Chondrocyte (in vitro differentiated cells): ENCODE measurements at regions not wholly inside any gene's neighbourhood (a gene's known extent, or its start where the extent isn't known, plus 50 kb on each side); places are given as distances from the start of the nearest gene placed in this dataset.

Source experiments
- DNase-seq: peaks from one replicate; pipeline ENCODE4 v3.0.0; 2021; ENCODE audit warnings: mixed read lengths, low spot score
- H3K27ac Mint-ChIP-seq: one replicate; pipeline ENCODE4 v1.8.0; 2021; ENCODE audit warnings: mild to moderate bottlenecking, moderate library complexity, mixed read lengths; ENCODE audit not compliant: unreplicated experiment
- H3K27me3 Mint-ChIP-seq: 2 replicates; pipeline ENCODE4 v1.8.0; 2021; ENCODE audit warnings: low read depth, mixed read lengths
- H3K36me3 Mint-ChIP-seq: 2 replicates; pipeline ENCODE4 v1.8.0; 2021; ENCODE audit warnings: low read depth, mixed read lengths
- H3K4me1 Mint-ChIP-seq: 2 replicates; pipeline ENCODE4 v1.8.0; 2021; ENCODE audit warnings: low read depth, mild to moderate bottlenecking, mixed read lengths
- H3K4me3 Mint-ChIP-seq: one replicate; pipeline ENCODE4 v1.8.0; 2021; ENCODE audit warnings: mild to moderate bottlenecking, moderate library complexity, mixed read lengths; ENCODE audit not compliant: unreplicated experiment
- H3K9me3 Mint-ChIP-seq: 2 replicates; pipeline ENCODE4 v1.8.0; 2021; ENCODE audit warnings: low read depth, mixed read lengths
- CTCF ChIP-seq: fragments of 200-600 bp; sonication (generic); IDR thresholded peaks from 2 replicates; pipeline ENCODE4 v1.5.0; 2021; ENCODE audit warnings: antibody characterized with exemption, mild to moderate bottlenecking, moderate library complexity

DNA sequence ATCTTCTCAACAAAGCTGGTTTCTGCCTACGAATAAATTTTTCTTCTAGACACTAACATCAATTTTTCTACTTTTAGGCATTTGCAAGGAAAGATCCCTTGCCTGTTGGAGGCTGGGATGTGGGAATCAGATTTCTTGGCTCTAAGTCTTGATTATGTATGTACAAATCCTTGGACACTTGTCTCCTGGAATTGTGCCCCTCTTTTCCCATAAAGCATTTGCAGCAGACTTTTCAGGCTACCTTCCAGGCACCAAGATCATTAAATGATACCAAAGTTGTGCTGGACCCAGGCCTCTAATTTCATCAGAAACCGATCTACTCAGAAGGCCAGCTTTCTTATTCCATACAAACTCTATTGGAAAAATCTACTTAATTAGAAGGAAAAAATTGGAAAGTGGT lies 339.5 kb upstream of the DIPK2B start:
- Mint-ChIP-seq H3K27ac (no peak overlapping the region), H3K4me1 (no peaks in the 10 kb centered on the region), H3K9me3 (peaks cover 36% of the 10 kb centered on the region), H3K4me3 (no peak overlapping the region), H3K27me3 (no peaks in the 10 kb centered on the region), H3K36me3 (no peaks in the 10 kb centered on the region)
- TF ChIP-seq CTCF: no peak
- DNase-seq: no peak

GRCh38 chrX:45537936-45538335 lies 337.3 kb upstream of the DIPK2B start:
- Mint-ChIP-seq H3K4me1 (no peaks in the 10 kb centered on the region), H3K4me3 (no peak overlapping the region), H3K27me3 (no peaks in the 10 kb centered on the region), H3K9me3 (peaks cover 41% of the 10 kb centered on the region), H3K36me3 (peaks cover 2% of the 10 kb centered on the region), H3K27ac (no peak overlapping the region)
- no peak for DNase-seq
- no peak for TF ChIP-seq CTCF

- no peak for TF ChIP-seq CTCF
- Mint-ChIP-seq H3K36me3 (no peaks in the 10 kb centered on the region), H3K27me3 (no peaks in the 10 kb centered on the region), H3K27ac (no peak overlapping the region), H3K4me3 (no peak overlapping the region), H3K9me3 (peaks cover 28% of the 10 kb centered on the region), H3K4me1 (peaks cover 6% of the 10 kb centered on the region)
- DNase-seq: no peak
Measured at GRCh38 chrX:45527834-45528233, 327.2 kb upstream of the DIPK2B start.

GRCh38 chrX:45524805-45525204 lies 324.1 kb upstream of the DIPK2B start:
- H3K4me1 Mint-ChIP-seq: peaks cover 6% of the 10 kb centered on the region

DNA sequence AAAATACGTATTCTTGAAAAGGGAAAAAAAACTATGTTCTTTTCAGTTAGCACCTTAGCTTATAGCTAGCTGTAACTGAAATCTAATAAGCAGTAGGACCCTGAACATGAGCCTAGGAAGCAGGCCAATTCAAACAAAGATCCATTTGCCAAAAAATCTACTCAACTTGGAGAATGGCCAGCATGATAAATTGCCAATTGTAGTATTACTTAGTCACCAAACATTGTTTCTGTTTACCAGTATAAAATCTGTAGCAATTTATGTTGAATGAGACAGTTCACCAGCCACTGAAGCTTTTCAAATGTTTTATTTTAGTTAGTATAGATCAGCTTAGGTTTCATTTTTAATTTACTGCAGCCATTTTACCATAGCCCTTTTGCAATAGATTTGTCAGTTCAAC lies 323.6 kb upstream of the DIPK2B start:
- no peak for TF ChIP-seq CTCF
- no peak for DNase-seq
- peaks cover 6% of the 10 kb centered on the region for H3K4me1 Mint-ChIP-seq
- H3K27me3 Mint-ChIP-seq: no peaks in the 10 kb centered on the region
- peaks cover 11% of the 10 kb centered on the region for H3K9me3 Mint-ChIP-seq
- no peaks in the 10 kb centered on the region for H3K36me3 Mint-ChIP-seq
- H3K27ac Mint-ChIP-seq: no peak overlapping the region
- H3K4me3 Mint-ChIP-seq: no peak overlapping the region

More at GRCh38 chrX:45524805-45525204, 324.1 kb upstream of the DIPK2B start:
- no peaks in the 10 kb centered on the region for H3K27me3 Mint-ChIP-seq
- H3K9me3 Mint-ChIP-seq: peaks cover 11% of the 10 kb centered on the region
- H3K27ac Mint-ChIP-seq: no peak overlapping the region
- no peak for TF ChIP-seq CTCF
- DNase-seq: no peak
- H3K36me3 Mint-ChIP-seq: no peaks in the 10 kb centered on the region
- H3K4me3 Mint-ChIP-seq: no peak overlapping the region
